SK-N-SH (cell line): ENCODE measurements at regions not wholly inside any gene's neighbourhood (a gene's known extent, or its start where the extent isn't known, plus 50 kb on each side); places are given as distances from the start of the nearest gene placed in this dataset.

ENCODE experiments used
- CTCF ChIA-PET: fragments of 300-600, 350-600 bp; formaldehyde crosslinking; extraction: SDS; loops from one replicate; lab custom pipeline; 2021; lab: Yijun Ruan, JAX
- POLR2A ChIA-PET: fragments of 350-600 bp; sonication (Branson Sonifier 250); formaldehyde crosslinking; extraction: SDS; loops from one replicate; lab custom pipeline; 2020; ENCODE audit warnings: antibody characterized with exemption, inconsistent platforms; lab: Yijun Ruan, JAX
- DNase-seq: peaks from one replicate; pipeline ENCODE4 v3.0.0; 2012
- H2AFZ ChIP-seq: fragments of 200-600 bp; sonication (generic); 2 replicates; pipeline ENCODE4 v1.8.1; 2016; ENCODE audit warnings: antibody characterized with exemption, mild to moderate bottlenecking, low read depth
- H3F3A ChIP-seq: fragments of 200-600 bp; sonication (generic); replicated peaks from 2 replicates; pipeline ENCODE3; 2016; ENCODE audit warnings: antibody characterized with exemption, mild to moderate bottlenecking; ENCODE audit not compliant: insufficient read depth
- H3K27ac ChIP-seq, 2 experiments: fragments of 200-500 bp in 1 of 2; fragments of 200-600 bp in 1 of 2; sonication (Bioruptor generic) in 1 of 2; sonication (generic), shearing (Covaris generic) in 1 of 2; 2 replicates each; pipeline versions ENCODE4 v1.5.1 to v1.6.1; 2014 to 2016; ENCODE audit warnings: low read depth in 2 of 2, inconsistent platforms in 1 of 2, low read length in 1 of 2, mild to moderate bottlenecking in 1 of 2, mixed read lengths in 1 of 2
- H3K27me3 ChIP-seq: fragments of 200-600 bp; sonication (generic), shearing (Covaris generic); 2 replicates; pipeline ENCODE4 v1.6.1; 2016; ENCODE audit warnings: mixed run types; ENCODE audit not compliant: insufficient read depth
- H3K36me3 ChIP-seq, 2 experiments: fragments of 200-500 bp in 1 of 2; fragments of 200-600 bp in 1 of 2; sonication (Bioruptor generic) in 1 of 2; sonication (generic) in 1 of 2; replicated peaks in 1 of 2; 2 replicates each; pipeline versions ENCODE3 to v1.5.1; 2014 to 2016; ENCODE audit warnings: low read length in 1 of 2, mild to moderate bottlenecking in 1 of 2; ENCODE audit not compliant: insufficient read depth in 2 of 2, control insufficient read depth in 1 of 2
- H3K4me1 ChIP-seq, 2 experiments: fragments of 200-500 bp in 1 of 2; fragments of 200-600 bp in 1 of 2; sonication (Bioruptor generic) in 1 of 2; sonication (generic), shearing (Covaris generic) in 1 of 2; 2 replicates each; pipeline versions ENCODE4 v1.5.1 to v1.6.1; 2014 to 2016; ENCODE audit warnings: low read depth in 1 of 2, low read length in 1 of 2, mixed run types in 1 of 2; ENCODE audit not compliant: insufficient read depth in 2 of 2, control insufficient read depth in 1 of 2
- H3K4me2 ChIP-seq: fragments of 200-600 bp; sonication (generic), shearing (Covaris generic); 2 replicates; pipeline ENCODE4 v1.6.1; 2017; ENCODE audit warnings: mixed run types
- H3K4me3 ChIP-seq, 2 experiments: fragments of 200-500 bp in 1 of 2; fragments of 200-600 bp in 1 of 2; sonication (Bioruptor generic) in 1 of 2; sonication (generic), shearing (Covaris generic) in 1 of 2; 2 replicates each; pipeline versions ENCODE4 v1.5.1 to v1.8.1; 2014 to 2016; ENCODE audit warnings: low read depth in 2 of 2, inconsistent platforms in 1 of 2, low read length in 1 of 2, mild to moderate bottlenecking in 1 of 2, mixed read lengths in 1 of 2, moderate library complexity in 1 of 2
- H3K79me2 ChIP-seq: fragments of 200-600 bp; sonication (generic); 2 replicates; pipeline ENCODE4 v1.8.1; 2017; ENCODE audit warnings: mild to moderate bottlenecking; ENCODE audit not compliant: insufficient read depth
- H3K9ac ChIP-seq: fragments of 200-600 bp; sonication (generic); 2 replicates; pipeline ENCODE4 v1.6.1; 2017; ENCODE audit warnings: mixed run types
- H3K9me2 ChIP-seq: fragments of 200-600 bp; sonication (generic); 2 replicates; pipeline ENCODE4 v1.6.1; 2017; ENCODE audit warnings: mixed run types
- H3K9me3 ChIP-seq: fragments of 200-600 bp; sonication (generic); 2 replicates; pipeline ENCODE4 v1.6.1; 2017; ENCODE audit warnings: mixed run types, mild to moderate bottlenecking, moderate library complexity
- H4K20me1 ChIP-seq: fragments of 200-600 bp; sonication (generic); 2 replicates; pipeline ENCODE4 v1.6.1; 2017; ENCODE audit warnings: mild to moderate bottlenecking, mixed run types; ENCODE audit not compliant: insufficient read depth
- CHD2 ChIP-seq: fragments of 150-350 bp; IDR thresholded peaks from 2 replicates; pipeline ENCODE4 v1.6.1; 2018; ENCODE audit warnings: low read length; ENCODE audit not compliant: partially characterized antibody
- EP300 ChIP-seq, 2 experiments: IDR thresholded peaks; 2 replicates each; pipeline versions ENCODE4 v1.4.0 to v1.6.1; 2012; ENCODE audit warnings: borderline replicate concordance in 1 of 2, low read depth in 1 of 2, low read length in 1 of 2
- FOSL2 ChIP-seq: IDR thresholded peaks from 2 replicates; pipeline ENCODE4 v1.4.0; 2012; ENCODE audit warnings: low read depth, mild to moderate bottlenecking, moderate library complexity, borderline replicate concordance
- FOXM1 ChIP-seq: IDR thresholded peaks from 2 replicates; pipeline ENCODE4 v1.4.0; 2012; ENCODE audit warnings: low read depth, mild to moderate bottlenecking
- GATA2 ChIP-seq: sonication (generic); formaldehyde crosslinking; IDR thresholded peaks from 2 replicates; pipeline ENCODE4 v1.5.0; 2020; ENCODE audit warnings: mild to moderate bottlenecking, missing genetic modification reagents
- MEF2A ChIP-seq: IDR thresholded peaks from 2 replicates; pipeline ENCODE4 v1.4.0; 2012; ENCODE audit warnings: low read depth, borderline replicate concordance
- NRF1 ChIP-seq: IDR thresholded peaks from 2 replicates; pipeline ENCODE4 v1.6.1; 2012; ENCODE audit warnings: low read depth, mild to moderate bottlenecking, low read length
- RFX5 ChIP-seq: IDR thresholded peaks from 2 replicates; pipeline ENCODE4 v1.6.1; 2012; ENCODE audit warnings: mild to moderate bottlenecking, improper control_type of control experiment, low read length
- SIN3A ChIP-seq: IDR thresholded peaks from 2 replicates; pipeline ENCODE4 v1.6.1; 2012; ENCODE audit warnings: low read depth, mild to moderate bottlenecking, low read length, moderate library complexity, borderline replicate concordance
- TCF12 ChIP-seq: IDR thresholded peaks from 2 replicates; pipeline ENCODE4 v1.4.0; 2012
- YY1 ChIP-seq: IDR thresholded peaks from 2 replicates; pipeline ENCODE4 v1.4.0; 2012; ENCODE audit warnings: low read depth, mild to moderate bottlenecking
- WGBS: methylation state at CpG from one replicate; pipeline ENCODE4 v1.1.6; 2017; ENCODE audit warnings: low lambda C conversion rate; 5-methylcytosine and 5-hydroxymethylcytosine counted together
- TF ChIP-seq, protein P1 (sequence below): IDR thresholded peaks from 2 replicates; pipeline ENCODE4 v1.6.1; 2012; ENCODE audit warnings: mild to moderate bottlenecking, low read depth, low read length, moderate library complexity
- TF ChIP-seq, protein P2 (sequence below): IDR thresholded peaks from 2 replicates; pipeline ENCODE4; 2012
- TF ChIP-seq, protein P3 (sequence below): fragments of 150-350 bp; IDR thresholded peaks from 2 replicates; pipeline ENCODE4 v1.6.1; 2017; ENCODE audit warnings: antibody characterized with exemption, low read length, low read depth, borderline replicate concordance

DNA sequence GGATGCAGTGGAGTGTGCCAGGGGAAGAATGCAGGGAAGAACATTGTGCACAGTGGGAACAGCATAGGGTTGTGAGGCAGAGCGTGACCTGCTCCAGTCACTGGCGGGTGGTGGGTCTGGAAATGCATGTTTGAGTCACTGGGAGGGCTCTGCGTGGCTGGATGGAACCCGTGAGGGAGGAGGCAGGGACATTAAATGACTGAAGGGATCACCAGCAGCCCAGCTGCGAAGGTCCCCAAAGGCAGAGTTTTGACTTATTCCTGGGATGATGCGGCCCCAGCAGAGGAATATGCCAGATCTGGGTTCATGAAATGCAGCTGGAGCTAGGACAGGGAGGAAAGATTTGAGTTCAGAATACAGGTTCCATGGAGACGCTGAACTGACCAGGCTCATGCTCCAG, 104.0 kb upstream of the FGF3 start:
- POLR2A ChIA-PET: no interaction called here
- WGBS: 41% methylated on average over 6 of the region's 7 CpGs
- TF ChIP-seq EP300 (IDR thresholded peaks at IDR 0.05; ENCODE audit: borderline replicate concordance in 1 of 2, low read depth in 1 of 2, low read length in 1 of 2) (no peak), FOSL2 (no peak), RFX5 (no peak), CHD2 (no peak), GATA2 (no peak), MEF2A (no peak), TCF12 (no peak), SIN3A (no peak)
- TF ChIP-seq, protein P1, sequence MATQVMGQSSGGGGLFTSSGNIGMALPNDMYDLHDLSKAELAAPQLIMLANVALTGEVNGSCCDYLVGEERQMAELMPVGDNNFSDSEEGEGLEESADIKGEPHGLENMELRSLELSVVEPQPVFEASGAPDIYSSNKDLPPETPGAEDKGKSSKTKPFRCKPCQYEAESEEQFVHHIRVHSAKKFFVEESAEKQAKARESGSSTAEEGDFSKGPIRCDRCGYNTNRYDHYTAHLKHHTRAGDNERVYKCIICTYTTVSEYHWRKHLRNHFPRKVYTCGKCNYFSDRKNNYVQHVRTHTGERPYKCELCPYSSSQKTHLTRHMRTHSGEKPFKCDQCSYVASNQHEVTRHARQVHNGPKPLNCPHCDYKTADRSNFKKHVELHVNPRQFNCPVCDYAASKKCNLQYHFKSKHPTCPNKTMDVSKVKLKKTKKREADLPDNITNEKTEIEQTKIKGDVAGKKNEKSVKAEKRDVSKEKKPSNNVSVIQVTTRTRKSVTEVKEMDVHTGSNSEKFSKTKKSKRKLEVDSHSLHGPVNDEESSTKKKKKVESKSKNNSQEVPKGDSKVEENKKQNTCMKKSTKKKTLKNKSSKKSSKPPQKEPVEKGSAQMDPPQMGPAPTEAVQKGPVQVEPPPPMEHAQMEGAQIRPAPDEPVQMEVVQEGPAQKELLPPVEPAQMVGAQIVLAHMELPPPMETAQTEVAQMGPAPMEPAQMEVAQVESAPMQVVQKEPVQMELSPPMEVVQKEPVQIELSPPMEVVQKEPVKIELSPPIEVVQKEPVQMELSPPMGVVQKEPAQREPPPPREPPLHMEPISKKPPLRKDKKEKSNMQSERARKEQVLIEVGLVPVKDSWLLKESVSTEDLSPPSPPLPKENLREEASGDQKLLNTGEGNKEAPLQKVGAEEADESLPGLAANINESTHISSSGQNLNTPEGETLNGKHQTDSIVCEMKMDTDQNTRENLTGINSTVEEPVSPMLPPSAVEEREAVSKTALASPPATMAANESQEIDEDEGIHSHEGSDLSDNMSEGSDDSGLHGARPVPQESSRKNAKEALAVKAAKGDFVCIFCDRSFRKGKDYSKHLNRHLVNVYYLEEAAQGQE: no peak
- TF ChIP-seq, protein P2, sequence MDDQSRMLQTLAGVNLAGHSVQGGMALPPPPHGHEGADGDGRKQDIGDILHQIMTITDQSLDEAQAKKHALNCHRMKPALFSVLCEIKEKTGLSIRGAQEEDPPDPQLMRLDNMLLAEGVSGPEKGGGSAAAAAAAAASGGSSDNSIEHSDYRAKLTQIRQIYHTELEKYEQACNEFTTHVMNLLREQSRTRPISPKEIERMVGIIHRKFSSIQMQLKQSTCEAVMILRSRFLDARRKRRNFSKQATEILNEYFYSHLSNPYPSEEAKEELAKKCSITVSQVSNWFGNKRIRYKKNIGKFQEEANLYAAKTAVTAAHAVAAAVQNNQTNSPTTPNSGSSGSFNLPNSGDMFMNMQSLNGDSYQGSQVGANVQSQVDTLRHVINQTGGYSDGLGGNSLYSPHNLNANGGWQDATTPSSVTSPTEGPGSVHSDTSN: no peak
- Histone ChIP-seq H3F3A (no peaks in the 10 kb centered on the region), H3K4me3 (no peak overlapping the region), H3K4me1 (peaks cover 0 to 24% of the 10 kb centered on the region in 2 experiments; a peak in 1 of 4 replicates), H3K79me2 (no peaks in the 10 kb centered on the region), H3K9me2 (no peaks in the 10 kb centered on the region), H2AFZ (no peak overlapping the region), H3K36me3 (no peaks in the 10 kb centered on the region), H4K20me1 (no peaks in the 10 kb centered on the region), H3K27me3 (no peaks in the 10 kb centered on the region; the same call in 1 of the 2 replicates), H3K4me2 (no peak overlapping the region), H3K9ac (no peak overlapping the region), H3K27ac (no peak overlapping the region), H3K9me3 (no peaks in the 10 kb centered on the region)
- DNase-seq: no peak
- CTCF ChIA-PET: interaction anchor here (0.9 to 7.3 kb wide), 6 partner anchors 8 to 280 kb away, joined by 3 to 105 read pairs (median 7); partner anchors contain the start of gene FADD

DNA sequence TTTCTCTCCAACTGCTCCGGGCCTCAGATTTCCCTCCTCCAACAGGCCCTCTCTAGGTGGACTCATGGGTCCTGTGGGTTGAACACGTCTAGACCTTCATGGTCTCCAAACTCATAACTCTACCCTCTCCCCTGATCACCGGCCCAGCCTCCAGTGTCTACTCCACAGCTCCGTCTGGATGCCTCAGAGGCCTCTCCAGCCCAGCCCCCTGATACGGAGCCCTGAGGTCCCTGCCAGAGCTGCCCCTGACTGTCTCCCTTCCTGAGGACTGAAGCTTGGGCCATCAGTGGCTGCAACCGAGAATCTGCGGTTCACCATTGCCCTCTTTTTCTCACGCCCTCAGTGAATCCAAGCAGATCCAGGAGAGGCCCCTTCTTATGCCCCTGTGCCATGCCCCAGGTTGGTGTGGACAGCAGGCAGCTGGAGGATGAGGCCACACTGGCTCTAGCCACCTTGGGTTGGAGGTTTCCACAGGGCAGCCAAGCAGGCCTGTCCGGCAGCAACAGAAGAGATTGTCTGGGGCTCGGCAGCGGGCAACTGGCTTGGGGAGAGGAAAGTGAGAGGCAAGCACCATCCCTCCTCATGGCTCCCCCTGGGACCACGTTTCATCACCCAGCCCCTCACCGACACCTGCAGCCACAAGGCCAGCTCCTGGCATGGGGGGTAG, 104.6 kb upstream of the FGF3 start:
- POLR2A ChIA-PET: no interaction called here
- H3K9me3 ChIP-seq: no peaks in the 10 kb centered on the region
- no peaks in the 10 kb centered on the region for H3K79me2 ChIP-seq
- H3F3A ChIP-seq: no peaks in the 10 kb centered on the region
- H3K4me3 ChIP-seq: no peak overlapping the region
- 61% methylated on average over 8 of the region's 13 CpGs for WGBS
- H3K4me1 ChIP-seq: peaks cover 0 to 21% of the 10 kb centered on the region in 2 experiments; a peak in 1 of 4 replicates
- H3K4me2 ChIP-seq: no peak overlapping the region
- TF ChIP-seq, protein P3, sequence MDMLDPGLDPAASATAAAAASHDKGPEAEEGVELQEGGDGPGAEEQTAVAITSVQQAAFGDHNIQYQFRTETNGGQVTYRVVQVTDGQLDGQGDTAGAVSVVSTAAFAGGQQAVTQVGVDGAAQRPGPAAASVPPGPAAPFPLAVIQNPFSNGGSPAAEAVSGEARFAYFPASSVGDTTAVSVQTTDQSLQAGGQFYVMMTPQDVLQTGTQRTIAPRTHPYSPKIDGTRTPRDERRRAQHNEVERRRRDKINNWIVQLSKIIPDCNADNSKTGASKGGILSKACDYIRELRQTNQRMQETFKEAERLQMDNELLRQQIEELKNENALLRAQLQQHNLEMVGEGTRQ: no peak
- no peak for TF ChIP-seq YY1
- TF ChIP-seq CHD2: no peak
- no peak for TF ChIP-seq NRF1
- no peak for TF ChIP-seq EP300 (IDR thresholded peaks at IDR 0.05; ENCODE audit: borderline replicate concordance in 1 of 2, low read depth in 1 of 2, low read length in 1 of 2)
- no peak for TF ChIP-seq FOXM1
- TF ChIP-seq, all 33 proteins: peak for 0
- Histone ChIP-seq H3K27ac (no peak overlapping the region), H2AFZ (no peak overlapping the region), H3K9ac (no peak overlapping the region), H3K9me2 (no peaks in the 10 kb centered on the region), H3K27me3 (no peaks in the 10 kb centered on the region; the same call in 1 of the 2 replicates), H4K20me1 (no peaks in the 10 kb centered on the region), H3K36me3 (no peaks in the 10 kb centered on the region)
- CTCF ChIA-PET: interaction anchor here (0.9 to 7.3 kb wide), 6 partner anchors 9 to 275 kb away, joined by 4 to 105 read pairs (median 8); no protein-coding TSS in a partner anchor
- no peak for DNase-seq
